Stimulated activated CD4-positive, alpha-beta T cell treated with anti-CD3 and anti-CD28 coated beads, Interleukin-4, amount 100 ng/mL, for 48 hours (primary cell): ENCODE measurements at regions not wholly inside any gene's neighbourhood (a gene's known extent, or its start where the extent isn't known, plus 50 kb on each side); places are given as distances from the start of the nearest gene placed in this dataset.
"Not testable (repeated sequence)": the region's sequence is repeated elsewhere in the genome, so short reads cannot be mapped to it uniquely, and the experiment has no call there.

Source experiments
- DNase-seq, 2 donors: peaks; one replicate each; pipeline ENCODE4 v3.0.0-alpha.2; 2020; ENCODE audit warnings: low read depth in 2 of 2

GRCh38 chr14:83298016-83298415 lies 1764.4 kb upstream of the SEL1L start:
- DNase-seq = not testable (repeated sequence)

GRCh38 chr14:83300476-83301064 lies 1766.9 kb upstream of the SEL1L start:
- no peak for DNase-seq

GRCh38 chr14:83301791-83302190 lies 1768.1 kb upstream of the SEL1L start:
- no peak for DNase-seq

GRCh38 chr14:83309211-83309610 lies 1775.6 kb upstream of the SEL1L start:
- DNase-seq = no peak

- no peak for DNase-seq
Measured at GRCh38 chr14:83309833-83310232, 1776.2 kb upstream of the SEL1L start.

- no peak for DNase-seq
Measured at GRCh38 chr14:83312511-83312910, 1778.9 kb upstream of the SEL1L start.

GRCh38 chr14:83314764-83315163 lies 1781.1 kb upstream of the SEL1L start:
- DNase-seq = no peak

GRCh38 chr14:83316356-83316755 lies 1782.7 kb upstream of the SEL1L start:
- DNase-seq = no peak

GRCh38 chr14:83320837-83321236 lies 1787.2 kb upstream of the SEL1L start:
- DNase-seq = no peak

GRCh38 chr14:83331513-83331912 lies 1797.9 kb upstream of the SEL1L start:
- no peak for DNase-seq

GRCh38 chr14:83342590-83342989 lies 1808.9 kb upstream of the SEL1L start:
- DNase-seq = no peak

GRCh38 chr14:83347874-83348273 lies 1814.2 kb upstream of the SEL1L start:
- DNase-seq = no peak

GRCh38 chr14:83355609-83356008 lies 1822.0 kb upstream of the SEL1L start:
- DNase-seq = no peak

- no peak for DNase-seq
Measured at GRCh38 chr14:83356080-83356479, 1822.4 kb upstream of the SEL1L start.

GRCh38 chr14:83372271-83372670 lies 1838.6 kb upstream of the SEL1L start:
- no peak for DNase-seq

GRCh38 chr14:83379436-83379835 lies 1845.8 kb upstream of the SEL1L start:
- DNase-seq = no peak

GRCh38 chr14:83384253-83384652 lies 1850.6 kb upstream of the SEL1L start:
- no peak for DNase-seq

- DNase-seq = no peak
Measured at GRCh38 chr14:83395321-83395720, 1861.7 kb upstream of the SEL1L start.

GRCh38 chr14:83416476-83416875 lies 1882.8 kb upstream of the SEL1L start:
- no peak for DNase-seq

- DNase-seq = no peak
Measured at GRCh38 chr14:83419420-83419819, 1885.8 kb upstream of the SEL1L start.

- DNase-seq = no peak
Measured at GRCh38 chr14:83421711-83422110, 1888.1 kb upstream of the SEL1L start.

- DNase-seq = no peak
Measured at GRCh38 chr14:83425138-83425537, 1891.5 kb upstream of the SEL1L start.

GRCh38 chr14:83425706-83426105 lies 1892.1 kb upstream of the SEL1L start:
- DNase-seq = no peak

- no peak for DNase-seq
Measured at GRCh38 chr14:83433618-83434017, 1900.0 kb upstream of the SEL1L start.
